Testis (tissue), 2 donors: ENCODE measurements at regions not wholly inside any gene's neighbourhood (a gene's known extent, or its start where the extent isn't known, plus 50 kb on each side); places are given as distances from the start of the nearest gene placed in this dataset.

Experiments used
- POLR2A ChIP-seq: fragments of 450-650 bp; IDR thresholded peaks from one replicate; pipeline ENCODE4 v1.6.1; 2017; ENCODE audit warnings: antibody characterized with exemption, mild to moderate bottlenecking, moderate library complexity
- TF ChIP-seq, protein P1 (sequence below), 3 experiments: fragments of 450-650 bp in 2 of 3; fragments of 200-600 bp in 1 of 3; sonication (generic) in 1 of 3; IDR thresholded peaks; one replicate each; pipeline ENCODE4 v1.5.1; 2016 to 2019; ENCODE audit warnings: antibody characterized with exemption in 3 of 3, mild to moderate bottlenecking in 2 of 3, moderate library complexity in 1 of 3

DNA sequence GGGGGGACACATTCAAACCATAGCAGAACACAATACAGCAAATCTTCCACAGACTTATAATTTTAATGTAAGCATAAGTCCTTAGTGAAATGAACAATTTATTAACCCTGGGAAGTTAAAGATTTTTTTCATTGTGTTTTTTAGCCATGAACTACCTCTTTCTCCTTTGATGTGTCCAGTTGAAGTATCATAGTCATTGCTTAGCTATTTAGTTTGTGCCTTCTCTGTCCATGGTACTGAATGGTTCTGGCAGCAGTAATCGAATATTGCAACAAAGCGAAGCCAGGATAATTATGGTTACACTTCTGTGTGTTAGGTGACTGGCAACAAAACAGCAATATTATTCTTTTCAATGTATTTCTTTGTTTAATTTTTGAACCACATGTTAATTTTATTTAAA lies 403.0 kb upstream of the ONECUT1 start:
- TF ChIP-seq, protein P1, sequence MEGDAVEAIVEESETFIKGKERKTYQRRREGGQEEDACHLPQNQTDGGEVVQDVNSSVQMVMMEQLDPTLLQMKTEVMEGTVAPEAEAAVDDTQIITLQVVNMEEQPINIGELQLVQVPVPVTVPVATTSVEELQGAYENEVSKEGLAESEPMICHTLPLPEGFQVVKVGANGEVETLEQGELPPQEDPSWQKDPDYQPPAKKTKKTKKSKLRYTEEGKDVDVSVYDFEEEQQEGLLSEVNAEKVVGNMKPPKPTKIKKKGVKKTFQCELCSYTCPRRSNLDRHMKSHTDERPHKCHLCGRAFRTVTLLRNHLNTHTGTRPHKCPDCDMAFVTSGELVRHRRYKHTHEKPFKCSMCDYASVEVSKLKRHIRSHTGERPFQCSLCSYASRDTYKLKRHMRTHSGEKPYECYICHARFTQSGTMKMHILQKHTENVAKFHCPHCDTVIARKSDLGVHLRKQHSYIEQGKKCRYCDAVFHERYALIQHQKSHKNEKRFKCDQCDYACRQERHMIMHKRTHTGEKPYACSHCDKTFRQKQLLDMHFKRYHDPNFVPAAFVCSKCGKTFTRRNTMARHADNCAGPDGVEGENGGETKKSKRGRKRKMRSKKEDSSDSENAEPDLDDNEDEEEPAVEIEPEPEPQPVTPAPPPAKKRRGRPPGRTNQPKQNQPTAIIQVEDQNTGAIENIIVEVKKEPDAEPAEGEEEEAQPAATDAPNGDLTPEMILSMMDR (IDR thresholded peaks at IDR 0.05), result no peak
- TF ChIP-seq POLR2A, result no peak
